PC-3 (cell line): ENCODE measurements at regions not wholly inside any gene's neighbourhood (a gene's known extent, or its start where the extent isn't known, plus 50 kb on each side); places are given as distances from the start of the nearest gene placed in this dataset.

ENCODE experiments used
- ATAC-seq: fragments of 200-7000 bp; cut with Tn5 transposase; 2 replicates; pipeline ENCODE4 v1.9.1; 2020; ENCODE audit warnings: mild to moderate bottlenecking, moderate library complexity
- BruUV-seq: library from RNA; stranded (reverse); fragments of 400-500 nt; replicated peaks from 2 replicates; lab custom pipeline; 2021; lab: Mats Ljungman, UMichigan
- CTCF ChIA-PET: fragments of 300-600 bp; sonication (Branson Sonifier 250); formaldehyde crosslinking; loops from one replicate; lab custom pipeline; 2022; ENCODE audit warnings: antibody characterized with exemption; lab: Charles Lee
- POLR2A ChIA-PET: fragments of 300-600 bp; sonication (Branson Sonifier 250); formaldehyde crosslinking; loops from one replicate; lab custom pipeline; 2022; ENCODE audit warnings: antibody characterized with exemption; ENCODE audit not compliant: unreplicated experiment; lab: Charles Lee
- DNase-seq: peaks from one replicate; pipeline ENCODE4 v3.0.0-alpha.2; 2015
- H2AFZ ChIP-seq: fragments of 300-600 bp; sonication (generic); 2 replicates; pipeline ENCODE4 v1.6.0; 2016; ENCODE audit warnings: antibody characterized with exemption, low read length
- H3F3A ChIP-seq: fragments of 300-600 bp; sonication (generic); one replicate; pipeline ENCODE4 v1.6.0; 2017; ENCODE audit warnings: antibody characterized with exemption, low read length, control low read depth, mild to moderate bottlenecking; ENCODE audit not compliant: unreplicated experiment
- H3K27ac ChIP-seq: fragments of 300-600 bp; sonication (generic); 2 replicates; pipeline ENCODE4 v1.5.1; 2016; ENCODE audit warnings: mild to moderate bottlenecking, low read length
- H3K27me3 ChIP-seq: fragments of 300-600 bp; sonication (generic); 2 replicates; pipeline ENCODE4 v1.6.1; 2016; ENCODE audit warnings: low read length, mixed read lengths
- H3K36me3 ChIP-seq: fragments of 300-600 bp; sonication (generic); 2 replicates; pipeline ENCODE4 v1.6.1; 2016; ENCODE audit warnings: low read depth, mixed run types, low read length, mixed read lengths
- H3K4me1 ChIP-seq: fragments of 300-600 bp; sonication (generic); 2 replicates; pipeline ENCODE4 v1.5.1; 2016; ENCODE audit warnings: low read length; ENCODE audit not compliant: insufficient read depth
- H3K4me2 ChIP-seq: fragments of 300-600 bp; sonication (generic); 2 replicates; pipeline ENCODE4 v1.6.0; 2016; ENCODE audit warnings: low read length
- H3K4me3 ChIP-seq: fragments of 300-600 bp; sonication (generic); 2 replicates; pipeline ENCODE4 v1.5.1; 2016; ENCODE audit warnings: mild to moderate bottlenecking, low read length, mixed read lengths
- H3K79me2 ChIP-seq: fragments of 300-600 bp; sonication (generic); 2 replicates; pipeline ENCODE4 v1.6.1; 2017; ENCODE audit warnings: low read length, mixed read lengths
- H3K9ac ChIP-seq: fragments of 300-600 bp; sonication (generic); 2 replicates; pipeline ENCODE4 v1.6.0; 2016; ENCODE audit warnings: mild to moderate bottlenecking, low read length
- H3K9me2 ChIP-seq: fragments of 300-600 bp; sonication (generic); replicated peaks from 2 replicates; pipeline ENCODE4 v1.6.1; 2016; ENCODE audit warnings: mixed run types, low read length, mixed read lengths
- H3K9me3 ChIP-seq: fragments of 300-600 bp; sonication (generic); 2 replicates; pipeline ENCODE4 v1.6.1; 2016; ENCODE audit warnings: low read length, mixed read lengths
- H4K20me1 ChIP-seq: fragments of 300-600 bp; sonication (generic); 2 replicates; pipeline ENCODE4 v1.6.1; 2016; ENCODE audit warnings: low read length, mixed read lengths
- CTCF ChIP-seq: fragments of 300-600 bp; sonication (generic); conservative IDR thresholded peaks from 2 replicates; pipeline ENCODE4 v1.5.1; 2017; ENCODE audit warnings: antibody characterized with exemption, low read depth, mild to moderate bottlenecking, low read length
- EZH2 ChIP-seq: fragments of 300-600 bp; sonication (generic); IDR thresholded peaks from one replicate; pipeline ENCODE4 v1.6.1; 2017; ENCODE audit warnings: antibody characterized with exemption, mild to moderate bottlenecking, low read length; ENCODE audit not compliant: unreplicated experiment
- EZH2phosphoT487 ChIP-seq: fragments of 300-600 bp; sonication (generic); IDR thresholded peaks from 2 replicates; pipeline ENCODE4 v1.6.1; 2018; ENCODE audit warnings: mild to moderate bottlenecking, antibody characterized with exemption, low read length, borderline replicate concordance
- intact Hi-C: fragments of 100-400 bp; cut with micrococcal nuclease; formaldehyde crosslinking; loops from 2 replicates; pipeline ENCODE4 v1.9.0; 2023

- POLR2A ChIA-PET, result no interaction called here
- TF ChIP-seq EZH2phosphoT487 (no peak), EZH2 (no peak), CTCF (no peak)
- CTCF ChIA-PET, result no interaction called here
These were observed 64.0 kb upstream of the REG3A start for GRCh38 chr2:79223539-79223938.

GRCh38 chr2:79219383-79219988, 59.9 kb upstream of the REG3A start:
- BruUV-seq, result no TSS peak
- TF ChIP-seq CTCF (peak; percentile 74), EZH2phosphoT487 (no peak), EZH2 (no peak)
- DNase-seq (peak; percentile 62), ATAC-seq (peak; percentile 35; the same call in 1 of the 2 replicates)
- H3K36me3 ChIP-seq, result no peaks in the 10 kb centered on the region
- H3K4me3 ChIP-seq, result no peak overlapping the region
- H2AFZ ChIP-seq, result no peak overlapping the region
- no peak overlapping the region for H3K27ac ChIP-seq
- no peaks in the 10 kb centered on the region for H3K79me2 ChIP-seq
- POLR2A ChIA-PET, result no interaction called here
- no peak overlapping the region for H3K4me2 ChIP-seq
- no peaks in the 10 kb centered on the region for H4K20me1 ChIP-seq
- H3K9me2 ChIP-seq, result no peaks in the 10 kb centered on the region
- intact Hi-C loops, result no loop called here
- H3F3A ChIP-seq, result no peaks in the 10 kb centered on the region
- no peaks in the 10 kb centered on the region for H3K27me3 ChIP-seq
- no peaks in the 10 kb centered on the region for H3K4me1 ChIP-seq
- H3K9me3 ChIP-seq, result no peaks in the 10 kb centered on the region
- H3K9ac ChIP-seq, result no peak overlapping the region
- CTCF ChIA-PET, result no interaction called here

More at GRCh38 chr2:79223539-79223938, 64.0 kb upstream of the REG3A start:
- no peak overlapping the region for H2AFZ ChIP-seq
- no peaks in the 10 kb centered on the region for H3K4me1 ChIP-seq
- BruUV-seq, result no TSS peak
- no peaks in the 10 kb centered on the region for H3K9me2 ChIP-seq
- intact Hi-C loops, result no loop called here
- H4K20me1 ChIP-seq, result no peaks in the 10 kb centered on the region
- no peak overlapping the region for H3K4me3 ChIP-seq
- ATAC-seq (no peak), DNase-seq (no peak)
- no peaks in the 10 kb centered on the region for H3K36me3 ChIP-seq
- no peak overlapping the region for H3K4me2 ChIP-seq
- no peak overlapping the region for H3K9ac ChIP-seq
- no peak overlapping the region for H3K27ac ChIP-seq
- H3F3A ChIP-seq, result no peaks in the 10 kb centered on the region
- H3K79me2 ChIP-seq, result no peaks in the 10 kb centered on the region
- H3K27me3 ChIP-seq, result no peaks in the 10 kb centered on the region
- no peaks in the 10 kb centered on the region for H3K9me3 ChIP-seq

GRCh38 chr2:79210274-79210917, 50.8 kb upstream of the REG3A start:
- intact Hi-C loops, result no loop called here
- Histone ChIP-seq H3K9me2 (no peaks in the 10 kb centered on the region), H3K4me2 (no peak overlapping the region), H3K9ac (no peak overlapping the region), H3K27ac (no peak overlapping the region), H4K20me1 (no peaks in the 10 kb centered on the region), H3K27me3 (no peaks in the 10 kb centered on the region), H3K36me3 (no peaks in the 10 kb centered on the region), H2AFZ (no peak overlapping the region), H3F3A (no peaks in the 10 kb centered on the region), H3K4me3 (no peak overlapping the region), H3K4me1 (no peaks in the 10 kb centered on the region), H3K79me2 (no peaks in the 10 kb centered on the region), H3K9me3 (peaks cover 2% of the 10 kb centered on the region; the same call in 1 of the 2 replicates)
- CTCF ChIA-PET, result no interaction called here
- DNase-seq (no peak), ATAC-seq (no peak)
- TF ChIP-seq EZH2, result no peak
- TF ChIP-seq CTCF, result no peak
- no peak for TF ChIP-seq EZH2phosphoT487
- POLR2A ChIA-PET, result no interaction called here
- no TSS peak for BruUV-seq
